Stimulated activated CD8-positive, alpha-beta memory T cell treated with anti-CD3 and anti-CD28 coated beads, Interleukin-2, amount 100 ng/mL, for 1 hour (primary cell): ENCODE measurements at regions not wholly inside any gene's neighbourhood (a gene's known extent, or its start where the extent isn't known, plus 50 kb on each side); places are given as distances from the start of the nearest gene placed in this dataset.
"Not testable (repeated sequence)": the region's sequence is repeated elsewhere in the genome, so short reads cannot be mapped to it uniquely, and the experiment has no call there.

Experiments
- DNase-seq, 2 donors: peaks; one replicate each; pipeline ENCODE4 v3.0.0-alpha.2; 2020; ENCODE audit warnings: low read depth in 2 of 2

DNA sequence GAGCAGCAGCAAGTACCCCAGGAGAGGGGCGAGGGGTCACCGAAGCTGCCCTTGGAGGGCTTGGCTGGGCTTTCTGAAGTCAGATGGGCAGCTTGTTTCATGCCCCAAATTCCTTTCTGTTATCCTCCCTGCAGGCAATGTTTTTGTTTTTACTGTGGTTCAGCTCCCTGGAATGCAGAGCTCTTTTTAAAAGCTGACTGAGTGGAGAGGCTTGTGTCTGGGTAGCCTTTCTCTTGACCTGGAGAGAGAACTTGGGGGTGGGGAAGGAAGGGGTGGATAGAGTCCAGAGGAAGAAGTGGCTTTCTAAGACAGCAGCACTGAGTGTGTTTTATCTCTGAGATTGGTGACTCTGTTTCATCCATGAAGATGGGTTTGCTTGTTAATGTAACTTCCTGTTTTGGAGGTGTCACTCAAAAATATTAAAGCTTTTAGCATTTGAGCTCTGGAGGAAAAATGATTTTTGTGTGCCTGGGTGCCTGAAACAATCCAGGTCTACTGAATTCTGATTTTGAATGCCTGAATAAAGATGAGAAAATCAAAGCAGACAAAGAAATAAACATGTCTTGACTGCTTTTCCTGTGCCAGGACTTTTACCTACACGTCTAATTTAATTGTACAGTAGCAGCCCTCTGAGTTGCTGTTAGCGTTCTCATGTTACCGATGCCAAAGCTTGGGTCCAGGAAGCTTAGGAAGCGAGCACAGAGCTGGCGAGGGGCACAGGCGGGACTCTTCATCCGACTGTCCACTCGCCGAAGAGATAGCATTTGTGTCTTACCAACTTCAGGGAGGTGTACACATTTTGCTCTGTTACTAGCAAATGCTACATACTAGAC, 78.2 kb upstream of the EEF1E1 start:
- DNase-seq: no peak

DNA sequence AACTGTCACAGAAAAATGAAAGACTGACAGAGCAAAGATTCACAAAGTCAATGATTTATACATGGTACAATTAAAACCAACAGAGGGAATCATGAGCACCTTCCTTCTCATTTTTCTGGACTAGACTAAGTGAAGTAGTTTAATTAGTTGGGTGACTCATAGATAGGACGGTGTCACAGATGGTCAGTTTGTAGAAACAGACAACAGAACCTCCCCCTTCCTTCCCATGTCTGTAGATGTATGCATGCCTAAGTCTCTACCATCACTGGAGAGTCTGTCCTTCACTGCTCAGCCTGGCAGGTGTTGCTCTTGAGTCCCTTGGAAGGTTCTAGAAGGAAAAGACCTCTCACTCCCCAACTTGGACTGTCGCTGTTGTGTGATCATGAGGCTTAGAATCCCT, 75.4 kb upstream of the EEF1E1 start:
- DNase-seq: no peak

DNA sequence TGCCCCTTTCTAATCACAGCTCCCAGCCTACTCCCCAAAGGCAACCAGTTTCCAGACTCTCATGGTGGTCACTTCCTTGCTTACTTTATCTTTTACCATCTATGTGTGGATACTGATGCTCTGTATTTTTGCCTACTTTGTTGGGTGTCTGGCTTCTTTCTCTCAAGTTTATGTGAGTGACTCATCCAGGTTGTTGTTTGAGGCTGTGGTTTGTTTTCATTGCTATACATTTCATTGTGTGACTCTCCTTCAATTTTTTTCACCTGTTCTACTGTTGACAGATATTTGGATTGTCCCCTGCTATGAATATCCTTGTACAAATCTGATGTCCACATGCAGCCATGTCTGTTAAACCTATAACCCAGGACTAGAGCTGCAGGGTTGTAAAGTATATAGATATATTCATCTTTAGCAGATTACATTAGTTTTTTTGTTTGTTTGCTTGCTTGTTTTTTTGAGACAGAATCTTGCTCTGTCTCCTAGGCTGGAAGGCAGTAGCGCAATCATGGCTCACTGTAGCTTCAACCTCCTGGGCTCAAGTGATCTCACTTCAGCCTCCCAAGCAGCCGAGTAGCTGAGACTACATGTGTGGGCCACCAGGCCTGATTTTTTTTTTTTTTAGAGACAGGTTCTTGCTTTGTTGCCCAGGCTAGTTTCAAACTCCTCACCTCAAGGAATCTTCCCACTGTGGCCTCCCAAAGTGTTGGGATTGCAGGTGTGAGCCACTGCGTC, 72.9 kb upstream of the EEF1E1 start:
- DNase-seq: no peak

- no peak for DNase-seq
Measured at GRCh38 chr6:8174571-8174970, 72.2 kb upstream of the EEF1E1 start.

- DNase-seq: no peak
Measured at GRCh38 chr6:8172530-8172929, 70.2 kb upstream of the EEF1E1 start.

DNA sequence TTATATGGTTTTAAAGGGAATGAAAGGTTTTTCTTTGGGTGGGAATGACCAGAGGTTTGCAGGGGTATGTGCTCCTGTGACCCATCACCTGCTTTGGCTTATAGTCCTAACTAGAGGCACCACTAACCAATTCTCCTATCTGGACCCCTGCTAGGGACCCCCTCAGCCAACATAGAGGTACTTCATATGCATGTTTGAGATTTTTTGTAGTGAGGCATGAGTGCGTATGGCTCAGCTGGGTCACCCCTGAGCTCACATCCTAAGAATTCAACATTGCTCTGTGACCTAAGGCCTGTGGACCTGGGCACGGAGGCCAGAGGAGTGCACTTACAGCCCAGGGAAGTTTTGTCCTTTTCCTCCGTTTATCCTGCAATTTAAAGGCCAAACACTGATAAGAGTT, 68.4 kb upstream of the EEF1E1 start:
- DNase-seq: no peak

DNA sequence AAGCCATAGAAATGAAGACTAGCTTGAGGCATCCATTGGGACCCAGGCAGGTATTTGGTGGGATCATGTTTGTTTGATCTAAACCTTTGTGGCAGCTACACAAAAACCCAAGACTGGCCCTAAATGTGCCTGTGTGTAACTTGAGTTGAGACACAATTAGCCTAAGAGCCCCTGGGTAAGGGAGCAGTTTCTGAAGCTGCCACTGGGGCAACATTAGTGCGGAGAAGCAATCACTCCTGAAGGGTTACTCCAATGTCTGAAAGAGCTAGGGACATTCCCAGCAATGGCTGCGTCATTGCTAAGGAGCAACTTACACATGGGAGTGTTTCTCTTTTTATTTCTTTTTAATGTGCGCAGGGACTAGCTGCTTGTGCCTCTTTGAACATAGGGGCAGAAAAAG, 67.9 kb upstream of the EEF1E1 start:
- DNase-seq: no peak

- no peak for DNase-seq
Measured at GRCh38 chr6:8166156-8166555, 63.8 kb upstream of the EEF1E1 start.

DNA sequence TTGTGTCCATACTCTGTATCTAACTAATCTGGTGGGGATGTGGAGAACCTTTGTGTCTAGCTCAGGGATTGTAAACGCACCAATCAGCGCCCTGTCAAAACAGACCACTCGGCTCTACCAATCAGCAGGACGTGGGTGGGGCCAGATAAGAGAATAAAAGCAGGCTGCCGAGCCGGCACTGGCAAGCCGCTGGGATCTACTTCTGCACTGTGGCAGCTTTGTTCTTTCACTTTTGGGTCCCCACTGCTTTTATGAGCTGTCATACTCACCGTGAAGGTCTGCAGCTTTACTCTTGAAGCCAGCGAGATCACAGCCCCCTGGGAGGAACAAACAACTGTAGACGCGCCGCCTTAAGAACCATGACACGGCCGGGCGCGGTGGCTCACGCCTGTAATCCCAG, 62.7 kb upstream of the EEF1E1 start:
- DNase-seq: not testable (repeated sequence)

- DNase-seq: not testable (repeated sequence)
Measured at GRCh38 chr6:8164281-8164680, 61.9 kb upstream of the EEF1E1 start.

GRCh38 chr6:8159966-8160365, 57.6 kb upstream of the EEF1E1 start:
- DNase-seq: no peak

GRCh38 chr6:8157839-8158238, 55.5 kb upstream of the EEF1E1 start:
- DNase-seq: no peak

- DNase-seq: no peak
Measured at GRCh38 chr6:8155259-8156012, 53.1 kb upstream of the EEF1E1 start.
